GM19395 (cell line): ENCODE measurements at regions not wholly inside any gene's neighbourhood (a gene's known extent, or its start where the extent isn't known, plus 50 kb on each side); places are given as distances from the start of the nearest gene placed in this dataset.
"Not testable (repeated sequence)": the region's sequence is repeated elsewhere in the genome, so short reads cannot be mapped to it uniquely, and the experiment has no call there.

Experiments
- ATAC-seq: cut with Tn5 transposase; IDR thresholded peaks from one replicate; pipeline ENCODE4 v1.9.1; 2021; ENCODE audit warnings: mild to moderate bottlenecking, moderate library complexity; ENCODE audit not compliant: unreplicated experiment

DNA sequence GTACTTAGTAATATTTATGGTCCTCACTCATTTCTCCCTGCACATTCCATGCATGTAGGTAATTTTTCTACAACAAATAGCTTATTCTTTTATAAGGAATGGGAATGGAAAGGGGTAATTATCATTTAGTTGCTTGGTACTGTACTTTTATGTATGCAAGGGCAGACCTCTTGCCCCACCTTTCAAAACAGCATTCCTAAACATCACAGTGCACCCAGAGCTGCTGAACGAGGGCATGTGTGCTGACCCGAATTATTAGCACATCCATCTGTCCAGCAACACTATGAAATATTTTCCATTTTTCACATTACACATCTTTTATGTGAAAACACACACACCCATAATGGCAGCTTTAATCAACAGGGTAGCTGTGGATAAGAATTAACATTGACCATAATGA lies 228.6 kb upstream of the ARRDC3 start:
- no peak for ATAC-seq

DNA sequence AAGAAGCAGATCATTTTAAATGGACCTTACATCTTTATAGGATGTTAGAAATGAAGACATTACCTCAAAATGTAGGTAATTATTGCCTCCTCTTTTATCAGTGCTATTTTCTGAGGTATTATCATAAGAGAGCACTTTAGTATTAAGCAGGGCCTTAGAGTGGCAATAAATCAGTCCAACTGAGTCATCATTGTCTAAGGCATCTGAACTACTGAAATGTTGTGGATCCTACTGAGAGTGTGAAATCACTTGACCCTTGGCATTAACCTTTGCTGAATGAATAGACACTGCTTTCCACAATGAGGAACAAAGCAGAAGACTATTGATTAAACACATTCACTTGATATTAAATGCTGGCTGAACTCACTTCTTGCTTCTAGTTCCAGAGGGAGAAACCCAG lies 224.6 kb upstream of the ARRDC3 start:
- no peak for ATAC-seq

DNA sequence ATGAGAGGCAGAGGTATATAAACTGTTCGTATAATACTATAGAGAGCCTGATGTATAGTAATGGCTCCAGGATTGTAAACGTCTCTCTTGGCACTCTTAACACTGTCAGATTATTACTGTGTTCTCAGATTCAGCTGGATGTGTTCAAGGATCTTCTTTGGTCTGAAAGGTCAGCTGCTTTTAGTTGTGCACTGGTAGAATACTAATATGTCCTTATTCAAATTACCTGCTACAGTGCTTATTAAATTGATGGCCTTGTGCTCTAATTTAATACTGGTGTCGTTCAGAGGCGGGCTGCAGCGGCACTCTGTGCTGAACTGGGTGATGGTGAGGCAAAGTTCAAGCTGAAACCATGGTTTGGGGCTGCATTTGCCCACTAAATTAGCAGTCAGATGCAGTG lies 216.7 kb upstream of the ARRDC3 start:
- ATAC-seq = no peak

DNA sequence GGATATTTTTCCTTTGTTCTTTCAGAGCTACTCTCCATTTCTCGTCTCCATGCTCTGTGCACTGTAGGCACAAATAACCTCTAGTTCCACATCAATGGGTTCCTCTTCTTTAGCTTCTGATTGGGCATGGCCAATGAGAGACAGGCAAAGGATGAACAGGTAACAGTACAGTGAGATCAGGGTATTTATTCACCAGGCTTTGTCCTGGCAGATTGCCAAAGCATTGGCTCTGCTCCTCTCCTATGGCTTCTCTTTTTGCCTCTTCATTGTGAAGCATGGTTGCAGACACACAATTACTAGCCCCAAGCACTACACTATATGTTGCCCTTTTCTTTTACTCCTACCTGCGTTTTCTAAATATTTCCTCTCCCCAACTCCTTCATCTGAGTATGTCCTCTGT lies 215.1 kb upstream of the ARRDC3 start:
- no peak for ATAC-seq

DNA sequence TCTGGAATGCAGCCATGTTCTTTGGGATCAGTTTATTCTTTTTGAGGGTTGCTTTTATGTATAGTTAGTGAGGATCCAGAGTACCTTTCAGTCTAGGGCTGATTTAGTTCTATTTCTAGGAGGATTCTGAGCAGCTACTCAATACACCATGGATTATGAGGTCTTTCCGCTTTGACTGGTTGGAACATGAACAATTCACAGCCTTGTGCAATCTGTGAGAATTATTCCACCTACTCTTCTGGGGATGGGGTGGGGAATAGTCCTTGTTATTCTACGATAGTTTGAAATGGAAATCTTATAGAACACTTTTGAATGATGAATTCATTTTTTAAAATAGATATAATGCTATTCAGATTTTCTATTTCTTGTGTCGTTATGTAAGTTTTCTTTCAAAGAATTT lies 212.3 kb upstream of the ARRDC3 start:
- ATAC-seq = no peak

DNA sequence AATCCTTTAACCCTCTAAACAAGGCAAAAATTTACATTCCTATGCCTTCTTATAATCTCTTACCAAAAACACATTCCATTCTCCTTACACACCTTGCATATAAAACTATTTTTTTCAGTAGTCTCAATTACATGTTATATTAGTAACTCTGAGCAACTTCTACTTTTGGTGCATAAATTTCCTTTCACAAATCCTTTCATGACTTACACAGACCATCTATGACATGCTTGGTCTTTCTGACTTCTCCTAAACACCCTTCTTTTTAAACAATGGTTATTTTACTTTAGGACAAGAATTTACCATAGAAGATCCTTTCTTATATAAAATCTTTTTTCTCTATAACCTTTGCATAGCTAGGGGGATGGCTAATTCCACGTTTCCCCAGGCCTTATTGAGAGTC lies 208.0 kb upstream of the ARRDC3 start:
- no peak for ATAC-seq

DNA sequence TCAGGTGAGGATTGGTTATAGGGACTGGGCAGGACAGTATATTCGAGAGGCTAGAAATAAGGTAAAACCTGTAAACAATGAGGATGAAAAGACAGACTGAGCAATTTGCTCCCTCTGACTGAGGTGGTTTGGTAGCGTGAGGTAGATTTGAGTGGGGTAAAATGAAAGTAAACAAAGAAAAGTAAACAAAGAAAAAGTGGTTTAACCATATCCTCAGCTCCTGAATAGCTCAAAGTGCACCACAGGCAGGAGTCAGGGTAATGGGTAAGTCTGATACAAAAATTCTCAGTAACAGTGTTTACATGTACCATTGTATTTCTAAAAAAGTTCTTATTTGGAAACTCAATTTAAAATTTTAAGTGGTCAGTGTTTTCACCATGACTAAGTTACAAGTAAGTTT lies 203.1 kb upstream of the ARRDC3 start:
- no peak for ATAC-seq

DNA sequence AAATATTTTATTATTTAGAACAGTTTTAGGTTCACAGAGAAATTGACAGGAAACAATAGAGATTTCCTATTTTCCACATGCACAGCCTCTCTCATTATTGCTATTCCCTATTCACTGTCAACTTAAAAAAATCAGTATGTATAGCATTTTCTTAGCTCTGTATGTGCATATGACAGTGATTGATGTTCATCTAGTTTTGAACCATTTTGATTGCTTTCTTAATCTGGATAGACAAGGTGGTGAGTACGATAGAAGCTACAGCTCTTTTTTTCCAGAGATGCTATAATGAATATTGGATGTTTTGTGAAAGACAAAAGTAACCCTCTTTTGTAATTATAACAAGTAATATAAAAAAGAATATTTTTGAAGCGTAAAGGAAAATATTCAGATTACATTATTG lies 201.2 kb upstream of the ARRDC3 start:
- ATAC-seq = no peak

DNA sequence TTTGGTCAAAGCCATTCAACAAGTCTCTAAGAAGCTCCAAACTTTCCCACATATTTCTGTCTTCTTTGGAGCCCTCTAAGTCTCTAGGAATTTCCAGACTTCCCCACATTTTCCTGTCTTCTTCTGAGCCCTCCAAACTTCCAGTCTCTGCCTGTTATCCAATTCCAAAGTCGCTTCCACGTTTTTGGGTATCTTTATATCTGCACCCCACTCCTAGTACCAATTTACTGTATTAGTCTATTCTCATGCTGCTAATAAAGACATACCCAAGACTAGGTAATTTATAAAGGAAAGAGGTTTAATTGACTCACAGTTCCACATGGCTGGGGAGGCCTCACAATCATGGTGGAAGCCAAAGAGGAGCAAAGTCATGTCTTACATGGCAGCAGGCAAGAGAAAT lies 182.9 kb upstream of the ARRDC3 start:
- ATAC-seq = not testable (repeated sequence)

DNA sequence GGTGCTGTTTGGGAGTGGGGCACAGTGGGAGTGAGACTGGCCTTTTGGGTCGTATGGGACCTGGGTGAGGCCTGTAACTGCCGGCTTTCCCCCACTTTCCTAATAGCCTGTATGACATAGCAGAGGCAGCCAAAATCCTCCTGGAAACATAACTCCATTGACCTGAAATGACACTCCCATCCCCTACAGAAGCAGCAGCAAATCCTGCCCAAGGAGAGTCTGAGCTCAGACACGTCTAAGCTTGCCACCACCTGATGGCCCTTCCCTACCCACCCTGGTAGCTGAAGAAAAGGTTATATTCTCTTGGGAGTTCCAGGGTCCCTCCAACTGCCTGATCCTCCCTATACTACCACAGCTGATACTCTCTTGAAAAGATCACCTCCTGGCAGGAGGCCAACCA lies 179.8 kb upstream of the ARRDC3 start:
- ATAC-seq = no peak

DNA sequence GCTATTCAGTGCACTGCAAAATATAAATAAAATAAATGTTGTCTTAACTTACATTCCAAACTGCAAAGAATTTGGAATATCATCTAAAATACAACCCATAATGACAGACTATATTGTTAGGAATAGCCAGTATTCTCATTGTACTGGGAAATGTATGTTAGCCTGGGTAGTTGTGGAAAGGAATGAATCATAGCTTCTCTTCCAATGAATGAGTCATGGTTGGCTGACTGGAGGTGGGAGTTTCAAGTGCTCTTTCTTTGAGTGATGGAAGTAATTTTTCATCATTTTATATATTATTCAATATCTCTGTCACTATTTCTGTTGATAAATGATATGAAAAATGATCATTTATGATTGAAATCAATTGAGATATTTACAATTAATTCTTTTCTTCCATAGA lies 158.6 kb upstream of the ARRDC3 start:
- no peak for ATAC-seq

DNA sequence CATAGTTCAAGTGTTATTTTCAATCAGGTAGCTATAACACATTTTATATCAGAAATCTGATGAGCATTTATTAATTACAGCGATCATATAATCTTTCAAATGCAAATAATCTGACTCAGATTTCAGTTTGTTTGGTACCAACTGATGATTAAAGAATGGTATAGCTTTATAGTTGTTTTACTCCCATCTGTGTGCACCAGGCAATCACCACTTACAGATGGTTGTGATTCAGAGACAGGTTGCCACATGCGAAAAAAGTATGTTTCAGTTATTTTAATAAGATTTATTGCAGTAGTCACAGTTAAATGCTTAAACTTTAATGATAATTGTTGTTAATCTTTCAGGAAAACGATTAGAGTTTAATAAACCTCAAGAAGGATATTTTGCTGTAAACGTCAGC lies 155.1 kb upstream of the ARRDC3 start:
- no peak for ATAC-seq

DNA sequence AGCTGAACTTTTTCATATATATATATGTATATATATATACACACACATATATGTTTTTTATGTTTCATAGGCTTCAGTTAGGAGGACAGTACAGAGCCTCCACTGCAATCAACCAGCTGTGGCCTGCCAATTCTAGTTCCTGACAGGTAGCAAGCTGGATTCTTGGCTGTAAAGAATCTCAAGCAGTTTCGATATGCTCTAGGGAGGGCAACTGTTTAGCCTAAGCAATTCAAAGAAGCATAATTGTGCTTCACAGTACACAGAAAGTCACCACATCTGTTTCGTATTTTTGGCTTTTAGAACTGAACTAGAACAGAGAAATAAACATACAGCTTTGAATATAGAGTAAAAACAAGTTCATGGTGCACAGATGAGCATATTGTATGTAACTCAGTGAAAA lies 152.4 kb upstream of the ARRDC3 start:
- ATAC-seq = no peak

DNA sequence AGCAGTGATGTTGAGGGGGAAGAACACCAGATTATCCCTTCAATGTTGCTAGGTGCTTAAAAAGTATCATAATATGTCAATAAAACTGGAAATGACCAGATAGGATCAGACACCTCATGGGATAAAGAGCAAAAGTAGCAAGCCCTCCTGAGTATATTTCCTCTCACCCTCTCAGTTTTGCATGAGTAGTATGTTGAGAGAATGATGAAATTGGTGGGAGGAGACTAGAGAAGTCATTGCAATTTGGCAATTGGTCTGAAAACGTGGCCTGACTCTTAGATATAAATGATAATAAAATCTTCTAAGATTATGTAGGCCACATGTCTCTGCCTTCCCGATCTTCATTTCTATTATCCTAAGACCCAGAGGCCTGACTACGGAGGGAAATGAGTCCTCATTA lies 151.2 kb upstream of the ARRDC3 start:
- ATAC-seq = no peak

DNA sequence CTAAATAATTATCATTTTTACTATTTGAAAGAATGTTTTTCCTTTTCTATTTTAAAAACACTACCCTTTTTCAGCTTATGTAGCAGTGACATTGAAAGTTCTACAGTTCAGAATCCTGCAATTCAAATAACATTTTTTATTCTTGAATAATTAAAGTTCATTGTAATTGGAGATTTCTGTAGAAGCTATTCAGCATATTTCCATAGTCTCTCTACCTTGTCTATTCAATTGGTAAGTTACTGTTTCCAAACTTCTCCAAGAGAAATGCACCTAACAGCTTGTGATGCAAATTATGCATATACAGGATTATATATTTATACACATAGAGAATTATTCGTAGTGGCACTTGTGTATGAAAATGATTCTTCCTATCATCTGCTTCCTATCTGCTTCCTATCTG lies 149.7 kb upstream of the ARRDC3 start:
- ATAC-seq = no peak

DNA sequence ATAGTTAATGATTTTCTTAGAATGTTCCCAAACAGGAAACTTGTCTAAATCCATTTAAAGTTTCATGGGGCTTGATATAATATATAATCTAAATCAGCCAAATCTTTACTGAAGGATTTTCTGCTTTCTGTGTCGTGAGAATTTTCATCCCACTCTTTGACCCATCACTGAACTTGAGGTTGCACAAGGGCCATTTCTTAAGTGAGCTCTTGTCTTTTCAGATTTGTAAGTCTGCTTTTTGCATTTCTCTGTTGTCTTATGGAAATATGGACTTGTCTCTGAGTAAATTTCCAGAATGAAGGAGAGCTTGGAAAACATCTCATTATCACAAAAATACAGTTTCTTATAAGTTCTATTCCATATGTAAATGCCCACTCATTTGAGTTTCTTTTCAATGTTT lies 149.2 kb upstream of the ARRDC3 start:
- no peak for ATAC-seq

DNA sequence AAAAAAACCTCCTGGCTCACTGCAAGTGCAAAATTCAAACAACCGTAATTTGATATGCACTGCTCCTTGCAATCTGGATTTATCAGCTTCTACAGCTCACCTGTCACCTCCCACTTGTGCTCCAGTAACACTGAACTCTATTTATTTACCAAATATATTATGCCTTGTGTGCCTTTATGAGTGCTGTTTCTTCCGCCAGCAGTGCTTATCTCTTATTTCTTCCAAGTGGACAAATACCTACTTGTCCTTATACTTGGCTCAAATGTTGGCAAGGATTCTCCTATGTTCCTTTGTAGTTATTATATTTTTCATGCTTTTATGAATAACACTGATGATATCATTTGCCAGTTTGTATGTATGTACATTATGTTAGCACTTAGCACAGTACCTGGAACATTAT lies 145.7 kb upstream of the ARRDC3 start:
- ATAC-seq = no peak

DNA sequence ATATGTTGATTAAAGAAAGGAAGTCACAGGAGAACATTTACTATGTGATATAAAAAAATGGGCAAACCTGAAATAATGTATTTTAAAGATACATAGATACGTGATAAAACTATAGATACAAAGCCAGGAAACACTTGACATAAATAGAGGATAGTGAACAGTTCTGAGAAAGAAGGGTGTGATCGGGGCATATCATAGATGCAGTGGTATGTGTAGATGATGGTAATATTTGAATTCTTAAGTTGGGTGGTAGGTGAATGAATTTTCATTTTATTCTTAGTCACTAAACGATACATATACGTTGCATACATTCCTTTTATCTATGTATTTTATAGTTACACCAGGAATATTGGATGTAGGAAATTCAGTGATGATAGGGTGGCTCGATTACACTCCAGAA lies 138.7 kb upstream of the ARRDC3 start:
- no peak for ATAC-seq

DNA sequence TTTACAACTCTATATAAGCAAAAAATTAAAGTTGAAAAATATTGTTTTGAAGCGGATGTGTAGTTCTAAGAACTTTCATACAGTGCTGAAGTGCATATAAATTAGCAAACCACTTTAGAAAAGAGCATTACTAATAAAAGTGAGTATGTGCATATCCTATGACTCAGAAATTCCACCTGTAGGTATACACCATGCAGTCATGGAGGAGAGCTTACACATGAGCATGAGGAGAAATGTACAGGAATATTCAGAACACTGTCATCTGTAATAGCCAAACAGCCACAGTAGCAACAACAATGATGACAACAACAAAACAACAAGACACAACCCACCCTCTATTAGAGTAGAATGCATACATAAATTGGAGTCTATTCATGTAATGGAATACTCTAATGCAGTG lies 138.2 kb upstream of the ARRDC3 start:
- no peak for ATAC-seq

DNA sequence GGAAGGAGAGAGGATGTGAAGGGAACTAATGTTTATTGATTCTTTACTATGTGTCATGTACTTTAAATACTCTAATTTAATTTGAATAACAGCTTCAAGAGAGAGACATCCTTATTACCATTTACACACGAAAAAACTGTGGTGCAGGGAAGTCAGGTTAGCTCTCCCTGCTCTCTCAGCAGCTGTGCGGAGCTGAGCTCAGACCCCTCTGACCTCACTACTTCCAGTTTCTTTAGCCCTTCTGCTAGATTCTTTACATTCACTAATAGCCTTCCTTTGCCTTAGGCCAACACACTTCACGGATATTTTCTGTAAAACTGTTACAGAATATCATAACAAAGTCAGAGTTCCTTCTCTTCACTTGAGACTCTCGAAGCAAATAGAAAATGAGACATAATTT lies 131.3 kb upstream of the ARRDC3 start:
- no peak for ATAC-seq

DNA sequence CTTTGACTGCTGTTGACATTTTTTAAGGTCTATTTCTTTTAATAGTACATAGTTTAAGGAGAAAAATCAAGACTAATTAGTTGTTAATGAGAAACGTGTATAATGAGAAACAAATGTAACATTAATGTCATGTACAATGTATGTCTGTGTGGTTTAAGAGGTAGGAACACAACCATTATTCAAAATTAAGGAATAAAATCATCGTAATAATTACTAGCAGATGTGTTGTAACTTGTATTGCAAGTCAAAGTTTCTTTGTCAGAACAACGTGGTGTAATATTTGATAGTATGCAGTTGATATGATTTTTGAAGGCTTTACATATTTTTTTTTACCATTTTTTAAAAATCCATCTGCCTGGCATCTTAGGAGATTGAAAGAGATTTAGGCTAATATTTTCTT lies 120.2 kb upstream of the ARRDC3 start:
- no peak for ATAC-seq

DNA sequence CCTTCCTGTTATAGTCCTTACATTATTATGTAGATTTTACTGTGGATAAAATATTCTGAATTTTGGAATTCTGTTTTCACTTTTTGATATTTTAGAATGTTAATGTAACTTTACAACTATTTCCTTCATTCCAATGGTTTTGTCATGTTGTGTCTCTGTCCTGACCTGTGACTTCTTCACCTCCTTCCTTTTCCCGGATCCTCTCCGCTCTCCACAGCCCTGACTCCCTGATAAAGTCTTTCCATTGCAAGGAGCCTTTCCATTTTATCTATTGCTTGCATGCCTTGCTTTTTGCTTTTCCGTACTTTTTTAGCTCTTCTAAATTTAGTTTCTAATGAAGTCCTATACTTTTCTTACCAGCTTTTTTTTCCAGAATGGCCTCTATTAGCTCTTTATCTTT lies 117.6 kb upstream of the ARRDC3 start:
- no peak for ATAC-seq

DNA sequence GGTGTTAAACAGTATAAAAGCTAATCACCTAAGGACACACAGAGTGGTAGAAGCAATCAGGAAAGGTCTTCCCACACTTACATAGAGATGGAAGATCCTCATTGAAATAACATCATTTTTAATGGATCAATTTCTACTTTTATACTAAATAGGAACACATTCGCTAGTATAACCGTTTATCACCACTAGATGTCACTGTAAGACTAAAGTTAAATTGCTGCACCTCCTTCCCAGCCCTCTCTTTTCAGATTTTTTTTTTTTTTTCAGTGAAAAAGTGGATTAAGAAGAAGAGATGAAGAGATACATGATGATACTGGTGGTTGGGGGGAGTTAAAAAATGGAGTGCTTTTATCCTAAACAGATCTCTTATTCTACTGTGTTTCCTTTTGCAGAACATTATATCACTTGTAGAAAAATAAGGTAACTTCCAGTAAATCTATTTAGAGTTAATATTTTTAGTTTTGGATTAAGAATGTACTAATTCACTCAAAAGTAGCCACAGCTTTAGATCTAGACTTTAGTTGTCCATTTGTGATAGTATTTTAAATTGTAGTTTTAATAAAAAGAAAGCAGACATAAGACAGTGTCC lies 116.9 kb upstream of the ARRDC3 start:
- peak; percentile 78 for ATAC-seq

DNA sequence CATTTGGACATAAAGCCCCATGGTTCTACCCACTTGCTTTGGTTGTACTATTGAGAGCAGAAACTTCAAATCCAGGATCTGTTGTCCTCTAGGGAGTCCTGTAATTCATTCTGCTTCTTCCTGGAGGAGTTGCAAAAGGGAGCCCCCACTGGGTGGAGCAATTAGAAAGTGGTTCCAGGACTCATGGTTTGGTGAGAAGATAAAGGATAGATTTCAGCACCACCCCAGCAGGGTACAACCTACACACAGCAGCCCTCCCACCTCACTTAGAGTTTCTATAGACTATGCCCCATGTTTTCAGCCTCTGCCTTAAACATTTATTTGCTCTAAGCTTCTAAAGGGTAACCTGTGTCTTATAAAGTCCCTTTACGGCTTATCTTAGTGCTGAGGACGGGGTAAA lies 112.6 kb upstream of the ARRDC3 start:
- ATAC-seq = no peak
